Inflammatory macrophage (primary cell): ENCODE measurements at regions not wholly inside any gene's neighbourhood (a gene's known extent, or its start where the extent isn't known, plus 50 kb on each side); places are given as distances from the start of the nearest gene placed in this dataset.

Source experiments
- DNase-seq, 2 donors: peaks; one replicate each; pipeline ENCODE4 v3.0.0-alpha.2; 2020 to 2022

DNA sequence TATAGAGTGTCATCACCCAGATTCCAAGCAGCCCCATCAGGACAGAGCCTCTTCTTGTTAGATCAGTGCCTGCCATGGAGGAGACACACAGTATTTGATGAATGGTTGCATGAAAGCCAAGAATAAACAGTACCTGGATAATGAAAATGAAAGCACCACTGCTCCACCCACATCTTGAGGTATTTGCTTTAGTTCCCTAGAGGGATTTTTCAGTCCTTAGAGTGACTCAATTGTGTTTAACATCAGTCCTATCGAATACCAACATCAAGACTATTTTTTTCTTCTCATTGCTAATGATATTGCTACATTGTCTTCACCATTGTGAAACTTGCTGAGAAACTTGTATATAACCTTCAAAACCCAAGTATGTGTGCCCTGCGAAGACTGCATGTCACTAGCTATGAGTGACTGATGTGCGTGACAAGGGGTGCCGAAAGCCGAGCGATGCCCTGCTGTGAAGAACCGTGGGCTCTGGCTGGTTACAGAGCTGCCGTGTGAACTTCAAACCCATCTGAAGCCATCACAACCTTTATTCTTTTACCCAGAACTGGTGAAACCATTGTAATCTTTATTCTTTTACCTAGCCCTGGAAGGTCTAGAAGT, 211.3 kb upstream of the FAT1 start:
- no peak for DNase-seq

GRCh38 chr4:186935901-186936300, 212.2 kb upstream of the FAT1 start:
- DNase-seq = no peak

- no peak for DNase-seq
Measured at GRCh38 chr4:186936496-186937375, 213.1 kb upstream of the FAT1 start.

GRCh38 chr4:186939226-186939625, 215.6 kb upstream of the FAT1 start:
- DNase-seq = no peak

- DNase-seq = no peak
Measured at GRCh38 chr4:186939766-186940165, 216.1 kb upstream of the FAT1 start.

DNA sequence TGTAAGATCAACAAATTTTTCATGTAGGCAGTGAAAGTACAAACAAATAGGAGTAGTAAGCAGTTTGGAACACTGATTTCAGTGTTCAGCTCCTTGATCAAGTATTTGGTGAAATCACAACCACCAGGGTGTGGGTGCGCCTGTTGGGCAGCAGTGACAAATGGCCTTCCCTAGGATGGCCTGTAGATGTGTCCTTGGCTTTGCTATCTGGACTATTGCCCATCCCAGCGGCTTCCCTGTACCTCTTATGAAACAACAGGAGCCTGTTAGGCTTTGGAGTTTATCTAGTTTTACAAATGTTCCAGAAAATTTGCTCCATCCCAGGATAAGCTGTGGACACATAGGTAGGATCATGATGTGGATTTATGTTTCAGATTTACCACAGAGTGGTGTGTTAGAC, 216.8 kb upstream of the FAT1 start:
- no peak for DNase-seq

DNA sequence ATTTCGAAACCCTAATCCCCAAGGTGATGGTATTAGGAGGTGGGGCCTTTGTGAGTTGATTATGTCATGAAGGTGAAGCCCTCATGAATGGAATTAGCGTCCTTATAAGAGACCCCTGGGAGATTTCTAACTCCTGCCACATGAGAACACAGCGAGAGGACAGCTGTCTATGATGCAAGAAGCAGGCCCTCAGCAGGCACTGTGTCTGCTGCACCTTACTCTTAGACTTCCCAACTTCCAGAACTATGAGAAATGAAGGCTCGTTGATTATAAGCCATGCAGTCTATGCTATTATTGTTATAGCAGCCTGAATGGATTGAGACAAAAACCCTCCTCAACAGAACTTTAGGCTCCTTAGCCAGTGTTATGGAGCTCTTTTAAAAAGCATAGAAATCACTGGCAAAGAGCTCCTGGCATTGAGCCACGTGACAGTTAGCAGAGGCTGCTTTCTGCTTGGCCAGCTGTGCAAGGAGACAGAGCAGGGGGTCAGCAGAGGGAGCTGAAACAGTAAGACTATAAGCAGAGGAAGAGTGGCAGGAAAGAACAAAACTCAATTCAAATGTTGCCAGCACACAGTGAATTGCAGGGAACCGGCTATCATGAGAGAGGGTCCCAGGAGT, 219.2 kb upstream of the FAT1 start:
- DNase-seq = no peak

- no peak for DNase-seq
Measured at GRCh38 chr4:186943411-186943810, 219.8 kb upstream of the FAT1 start.

DNA sequence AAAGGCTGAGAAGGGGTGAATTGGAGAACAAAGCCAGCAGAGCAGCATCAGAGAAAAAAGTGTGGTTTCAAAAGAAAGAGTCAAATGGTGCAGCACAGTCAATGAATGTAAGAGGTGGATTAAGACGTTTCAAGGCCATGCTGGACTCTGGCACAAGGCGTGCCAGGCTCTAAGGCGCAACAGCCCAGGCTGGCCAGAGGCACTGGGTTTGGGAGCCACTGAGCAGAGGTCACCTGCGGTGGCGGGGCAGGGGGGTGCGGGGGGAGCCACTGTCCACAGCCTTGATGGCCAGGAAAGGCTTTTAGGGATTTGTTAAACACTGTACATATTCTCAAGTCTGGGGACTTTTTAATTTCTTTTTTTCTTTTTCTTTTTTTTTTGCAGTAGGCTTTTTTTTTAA, 222.5 kb upstream of the FAT1 start:
- no peak for DNase-seq

DNA sequence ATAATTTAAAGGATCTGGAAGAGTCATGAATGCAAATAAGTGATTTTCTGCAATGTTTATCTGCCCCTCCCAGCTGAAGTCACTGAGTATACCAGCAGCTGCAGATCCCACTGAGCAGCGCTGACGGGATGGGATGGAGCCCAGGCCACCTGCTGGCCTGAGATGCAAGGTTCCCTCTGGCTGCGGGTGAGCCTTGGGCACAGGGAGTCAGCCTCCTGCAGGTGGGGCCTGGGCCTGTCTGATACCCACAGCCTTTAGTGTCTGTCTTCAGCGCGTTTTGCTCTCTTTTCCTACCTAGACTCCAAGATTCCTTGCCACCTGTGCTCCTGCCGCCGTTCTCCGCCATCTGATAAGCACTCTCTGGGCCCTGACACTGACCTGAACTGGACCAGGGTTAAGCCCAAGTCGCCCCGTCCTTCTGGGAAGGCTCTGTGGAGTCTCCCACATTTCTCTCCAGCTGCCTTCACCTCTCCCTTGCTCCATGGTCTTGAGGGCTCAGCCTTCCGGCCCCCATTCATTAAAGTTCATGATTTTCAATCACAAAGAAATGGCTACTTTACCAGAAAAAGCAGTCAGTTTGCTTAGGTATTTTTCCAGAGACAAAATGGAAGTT, 223.1 kb upstream of the FAT1 start:
- DNase-seq = no peak

- DNase-seq = no peak
Measured at GRCh38 chr4:186948361-186949242, 224.9 kb upstream of the FAT1 start.

DNA sequence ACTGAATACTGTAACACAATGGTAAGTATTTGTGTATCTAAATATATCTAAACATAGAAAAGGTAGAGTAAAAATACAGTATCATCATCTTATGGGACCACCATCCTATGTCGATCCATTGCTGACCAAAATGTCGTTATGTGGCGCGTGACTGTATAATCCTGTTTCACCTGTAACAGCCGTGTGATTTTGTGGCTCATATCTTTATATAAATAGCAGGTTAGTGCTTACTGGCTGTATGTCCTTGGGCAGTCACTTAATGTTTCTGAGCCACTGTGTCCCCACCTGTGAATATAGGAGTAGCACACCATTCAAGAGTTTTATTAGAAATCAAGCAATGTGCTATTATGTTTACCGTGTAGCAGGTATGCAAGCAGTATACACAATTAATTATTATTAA, 226.2 kb upstream of the FAT1 start:
- DNase-seq = no peak

DNA sequence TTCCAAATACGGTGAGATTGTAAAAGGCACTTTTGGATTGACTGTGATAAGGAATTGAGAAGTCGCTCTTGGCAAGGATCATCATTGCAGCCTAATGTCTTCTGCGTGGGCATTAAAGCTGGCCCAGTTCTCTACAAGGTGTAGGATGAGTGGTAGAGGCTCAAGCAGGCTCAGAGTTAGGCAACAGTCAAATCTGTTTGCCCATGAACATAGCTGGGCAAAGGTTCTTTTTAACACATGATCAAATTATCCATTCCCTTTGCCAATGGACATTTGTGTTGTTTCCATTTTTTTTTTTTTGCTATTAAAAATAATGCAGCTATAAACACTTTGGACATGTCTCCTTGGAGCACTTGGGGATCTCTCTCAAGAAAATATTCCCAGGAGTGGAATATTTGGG, 229.1 kb upstream of the FAT1 start:
- no peak for DNase-seq

GRCh38 chr4:186953599-186954260, 230.1 kb upstream of the FAT1 start:
- no peak for DNase-seq

- no peak for DNase-seq
Measured at GRCh38 chr4:186954509-186954908, 230.9 kb upstream of the FAT1 start.

- DNase-seq = no peak
Measured at GRCh38 chr4:186954956-186955355, 231.3 kb upstream of the FAT1 start.

DNA sequence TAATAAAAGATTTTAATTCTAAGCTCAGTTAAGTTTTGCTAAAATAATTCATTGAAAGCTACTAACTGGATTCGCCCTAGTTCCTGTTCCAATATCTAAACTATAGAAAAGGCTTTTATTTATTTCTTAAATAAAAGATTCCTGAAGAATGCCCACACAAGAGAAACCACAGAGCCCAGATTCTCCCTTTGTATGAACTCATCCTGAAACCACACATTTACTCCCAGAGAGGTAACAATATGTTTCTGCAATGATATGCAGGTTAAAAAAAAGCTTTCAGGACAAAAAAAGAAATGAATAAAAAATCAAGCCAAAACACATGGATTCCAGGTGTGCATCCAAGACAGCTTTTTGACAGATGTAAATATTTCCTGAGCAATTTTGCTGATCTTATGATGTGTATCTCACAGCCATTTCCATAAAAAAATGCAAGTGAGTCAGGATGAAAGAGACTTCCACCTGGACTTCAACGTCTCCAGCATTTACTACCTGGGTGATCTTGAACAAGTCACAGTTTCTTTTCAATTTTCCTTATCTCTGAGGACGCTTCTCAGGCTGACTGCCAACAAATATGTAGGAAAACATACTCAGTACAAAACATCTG, 234.4 kb upstream of the FAT1 start:
- DNase-seq = no peak

GRCh38 chr4:186958726-186959350, 235.2 kb upstream of the FAT1 start:
- no peak for DNase-seq

DNA sequence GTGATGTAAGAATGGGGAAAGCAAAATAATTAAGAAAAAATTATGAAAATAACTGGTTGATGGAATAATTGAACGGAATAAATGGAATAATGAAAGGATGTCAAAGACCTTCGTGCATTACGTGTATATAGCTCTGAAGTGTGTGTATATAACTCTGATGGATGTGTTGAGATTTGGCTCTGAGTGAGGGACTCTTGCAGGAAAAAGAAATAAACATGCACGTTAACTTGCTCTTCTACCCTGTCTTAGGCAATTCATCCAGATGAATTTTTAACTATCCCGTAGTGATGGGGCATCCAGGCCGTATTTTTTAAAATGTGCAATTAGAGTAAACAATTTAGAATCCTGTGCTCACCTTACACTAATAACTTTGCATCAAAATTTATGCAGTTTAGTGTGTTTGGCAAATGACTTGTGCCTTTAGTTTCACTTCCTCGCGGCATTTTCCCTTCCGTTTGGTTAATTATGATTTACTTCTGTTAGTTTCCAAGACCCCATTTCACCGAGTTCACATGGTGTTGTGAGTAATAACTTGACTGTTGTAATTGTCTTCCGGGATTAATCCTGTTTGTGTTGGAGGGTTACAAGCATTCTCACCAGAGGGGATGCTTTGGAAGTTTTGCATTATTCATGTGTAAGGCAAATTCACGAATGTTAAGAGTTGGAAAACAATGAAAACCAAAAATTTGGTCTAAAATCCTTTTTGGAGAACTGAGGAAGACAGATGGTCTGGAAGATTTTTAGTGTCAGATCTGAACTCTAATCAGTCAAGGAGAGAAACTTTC, 256.5 kb upstream of the FAT1 start:
- no peak for DNase-seq

GRCh38 chr4:186981161-186981560, 257.5 kb upstream of the FAT1 start:
- no peak for DNase-seq
